CD4-positive, alpha-beta T cell treated with Interferon gamma for 1 hour (primary cell): ENCODE measurements at regions not wholly inside any gene's neighbourhood (a gene's known extent, or its start where the extent isn't known, plus 50 kb on each side); places are given as distances from the start of the nearest gene placed in this dataset.

Experiments
- DNase-seq: peaks from one replicate; pipeline ENCODE4 v3.0.0-alpha.2; 2020

GRCh38 chr1:232409584-232409983, 220.3 kb downstream of the SIPA1L2 start:
- no peak for DNase-seq

GRCh38 chr1:232407120-232407519, 222.8 kb downstream of the SIPA1L2 start:
- DNase-seq = no peak

- no peak for DNase-seq
Observed at GRCh38 chr1:232405781-232406180, 224.2 kb downstream of the SIPA1L2 start.

GRCh38 chr1:232404981-232405731, 224.8 kb downstream of the SIPA1L2 start:
- DNase-seq = no peak

GRCh38 chr1:232404227-232404626, 225.7 kb downstream of the SIPA1L2 start:
- no peak for DNase-seq

GRCh38 chr1:232403017-232403714, 226.8 kb downstream of the SIPA1L2 start:
- DNase-seq = no peak

- no peak for DNase-seq
Observed at GRCh38 chr1:232398823-232399222, 231.1 kb downstream of the SIPA1L2 start.

GRCh38 chr1:232393444-232394146, 236.3 kb downstream of the SIPA1L2 start:
- no peak for DNase-seq

- no peak for DNase-seq
Observed at GRCh38 chr1:232393010-232393409, 236.9 kb downstream of the SIPA1L2 start.

GRCh38 chr1:232390590-232390989, 239.3 kb downstream of the SIPA1L2 start:
- no peak for DNase-seq

GRCh38 chr1:232389744-232390143, 240.2 kb downstream of the SIPA1L2 start:
- DNase-seq = no peak

GRCh38 chr1:232388363-232388762, 241.6 kb downstream of the SIPA1L2 start:
- no peak for DNase-seq

- no peak for DNase-seq
Observed at GRCh38 chr1:232386721-232387510, 243.0 kb downstream of the SIPA1L2 start.

- no peak for DNase-seq
Observed at GRCh38 chr1:232386294-232386693, 243.6 kb downstream of the SIPA1L2 start.

- DNase-seq = no peak
Observed at GRCh38 chr1:232385221-232385620, 244.7 kb downstream of the SIPA1L2 start.

- no peak for DNase-seq
Observed at GRCh38 chr1:232384171-232384883, 245.6 kb downstream of the SIPA1L2 start.

GRCh38 chr1:232383455-232384123, 246.3 kb downstream of the SIPA1L2 start:
- no peak for DNase-seq

GRCh38 chr1:232382671-232383070, 247.3 kb downstream of the SIPA1L2 start:
- no peak for DNase-seq

GRCh38 chr1:232381394-232382100, 248.4 kb downstream of the SIPA1L2 start:
- DNase-seq = no peak

GRCh38 chr1:232380596-232380995, 249.3 kb downstream of the SIPA1L2 start:
- DNase-seq = no peak

GRCh38 chr1:232380131-232380530, 249.8 kb downstream of the SIPA1L2 start:
- DNase-seq = no peak
